GM12873 (cell line): ENCODE measurements at regions not wholly inside any gene's neighbourhood (a gene's known extent, or its start where the extent isn't known, plus 50 kb on each side); places are given as distances from the start of the nearest gene placed in this dataset.
A peak's percentile ranks its signal among the peaks of the same experiment; 100 is the strongest.

Experiments
- CTCF ChIP-seq: IDR thresholded peaks from 2 replicates; pipeline ENCODE4 v1.5.1; 2012; ENCODE audit warnings: low read depth, mild to moderate bottlenecking, moderate library complexity, low read length, control low read depth; ENCODE audit not compliant: insufficient read depth; ENCODE audit errors: missing control alignments

- no peak for TF ChIP-seq CTCF
Observed at GRCh38 chr5:128673970-128674369, 135.9 kb upstream of the FBN2 start.

- peak; percentile 76 for TF ChIP-seq CTCF
Observed at GRCh38 chr5:128674837-128675446, 136.9 kb upstream of the FBN2 start.

GRCh38 chr5:128681096-128681495 lies 143.1 kb upstream of the FBN2 start:
- no peak for TF ChIP-seq CTCF

- TF ChIP-seq CTCF = no peak
Observed at GRCh38 chr5:128681764-128682592, 143.9 kb upstream of the FBN2 start.

GRCh38 chr5:128682669-128683068 lies 144.6 kb upstream of the FBN2 start:
- TF ChIP-seq CTCF = no peak

GRCh38 chr5:128684961-128685360 lies 146.9 kb upstream of the FBN2 start:
- TF ChIP-seq CTCF = no peak

- TF ChIP-seq CTCF = no peak
Observed at GRCh38 chr5:128687930-128688329, 149.9 kb upstream of the FBN2 start.
